OCI-LY1 (cell line): ENCODE measurements at regions not wholly inside any gene's neighbourhood (a gene's known extent, or its start where the extent isn't known, plus 50 kb on each side); places are given as distances from the start of the nearest gene placed in this dataset.

ENCODE experiments used
- H2AFZ ChIP-seq: fragments of 200-600 bp; sonication (generic), shearing (Covaris generic); 2 replicates; pipeline ENCODE4 v1.6.0; 2014; ENCODE audit warnings: antibody characterized with exemption, mild to moderate bottlenecking, low read length
- H3F3A ChIP-seq: fragments of 200-600 bp; sonication (generic), shearing (Covaris generic); 2 replicates; pipeline ENCODE4 v1.6.0; 2014; ENCODE audit warnings: mild to moderate bottlenecking, antibody characterized with exemption, low read length, moderate library complexity; ENCODE audit not compliant: insufficient read depth
- H3K27ac ChIP-seq: fragments of 200-600 bp; sonication (generic); 2 replicates; pipeline ENCODE4 v1.5.1; 2014; ENCODE audit warnings: low read length, mixed run types, mild to moderate bottlenecking, low read depth; ENCODE audit not compliant: poor library complexity, severe bottlenecking
- H3K27me3 ChIP-seq: fragments of 200-600 bp; sonication (generic); 2 replicates; pipeline ENCODE4 v1.6.0; 2014; ENCODE audit warnings: antibody characterized with exemption, mild to moderate bottlenecking, low read length, moderate library complexity; ENCODE audit not compliant: insufficient read depth
- H3K36me3 ChIP-seq: fragments of 200-600 bp; sonication (generic); 2 replicates; pipeline ENCODE4 v1.6.1; 2014; ENCODE audit warnings: mild to moderate bottlenecking, antibody characterized with exemption, low read length, moderate library complexity, mixed read lengths; ENCODE audit not compliant: insufficient read depth
- H3K4me1 ChIP-seq: fragments of 200-600 bp; sonication (generic); 2 replicates; pipeline ENCODE4 v1.5.1; 2014; ENCODE audit warnings: mild to moderate bottlenecking, low read length, moderate library complexity; ENCODE audit not compliant: insufficient read depth, severe bottlenecking
- H3K4me2 ChIP-seq: fragments of 200-600 bp; sonication (generic), shearing (Covaris generic); 2 replicates; pipeline ENCODE4 v1.6.1; 2014; ENCODE audit warnings: low read length
- H3K4me3 ChIP-seq: fragments of 200-600 bp; sonication (generic); 2 replicates; pipeline ENCODE4 v1.5.1; 2014; ENCODE audit warnings: low read length, low read depth, mild to moderate bottlenecking, mixed read lengths; ENCODE audit not compliant: poor library complexity, severe bottlenecking
- H3K79me2 ChIP-seq: fragments of 200-600 bp; shearing (Covaris generic); 2 replicates; pipeline ENCODE4 v1.6.1; 2016; ENCODE audit warnings: mixed run types, low read length, mixed read lengths; ENCODE audit not compliant: insufficient read depth
- H3K9ac ChIP-seq: fragments of 200-600 bp; sonication (generic), shearing (Covaris generic); 2 replicates; pipeline ENCODE4 v1.6.1; 2014; ENCODE audit warnings: mild to moderate bottlenecking, low read length, mixed read lengths
- H3K9me2 ChIP-seq: fragments of 200-600 bp; sonication (generic), shearing (Covaris generic); 2 replicates; pipeline ENCODE4 v1.6.1; 2014; ENCODE audit warnings: low read depth, mild to moderate bottlenecking, low read length, mixed read lengths
- H3K9me3 ChIP-seq: fragments of 200-600 bp; shearing (Covaris generic); 2 replicates; pipeline ENCODE4 v1.6.1; 2014; ENCODE audit warnings: low read length, mixed read lengths
- H4K20me1 ChIP-seq: fragments of 200-600 bp; sonication (generic), shearing (Covaris generic); 2 replicates; pipeline ENCODE4 v1.6.0; 2016; ENCODE audit warnings: mild to moderate bottlenecking, low read length; ENCODE audit not compliant: insufficient read depth
- EZH2 ChIP-seq: fragments of 200-600 bp; sonication (generic), shearing (Covaris generic); IDR thresholded peaks from 2 replicates; pipeline ENCODE4 v1.8.0; 2017; ENCODE audit warnings: borderline replicate concordance, mixed run types, mild to moderate bottlenecking, antibody characterized with exemption, low read length, moderate library complexity, mixed read lengths
- TF ChIP-seq, protein P1 (sequence below): fragments of 200-600 bp; sonication (generic), shearing (Covaris generic); IDR thresholded peaks from 2 replicates; pipeline ENCODE4 v1.5.1; 2017; ENCODE audit warnings: mild to moderate bottlenecking, antibody characterized with exemption, low read length, moderate library complexity, mixed read lengths

DNA sequence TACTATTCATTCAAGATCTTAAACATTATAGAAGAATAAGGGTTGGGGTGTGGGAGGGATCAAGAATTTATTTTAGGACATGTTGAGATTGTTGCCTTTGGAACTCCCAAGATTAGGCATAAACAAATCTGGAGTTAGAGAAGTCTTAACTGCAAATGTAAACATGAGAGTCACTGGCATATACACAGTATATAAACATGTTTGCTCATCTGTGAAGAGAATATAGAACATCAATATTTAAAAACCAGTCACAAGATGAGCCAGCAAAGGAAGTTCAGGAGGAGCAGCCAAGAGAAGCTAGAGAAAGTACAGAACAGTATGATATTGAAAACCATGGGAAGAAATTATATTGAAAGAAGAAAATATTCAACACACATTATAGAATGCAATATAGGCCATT, 638.6 kb upstream of the SLC39A10 start:
- H3K27me3 ChIP-seq, result no peaks in the 10 kb centered on the region
- no peak overlapping the region for H3K4me3 ChIP-seq
- H3K9me3 ChIP-seq, result no peaks in the 10 kb centered on the region
- no peaks in the 10 kb centered on the region for H3F3A ChIP-seq
- no peak overlapping the region for H3K9ac ChIP-seq
- no peaks in the 10 kb centered on the region for H4K20me1 ChIP-seq
- no peak overlapping the region for H3K27ac ChIP-seq
- no peak overlapping the region for H3K4me2 ChIP-seq
- TF ChIP-seq, protein P1, sequence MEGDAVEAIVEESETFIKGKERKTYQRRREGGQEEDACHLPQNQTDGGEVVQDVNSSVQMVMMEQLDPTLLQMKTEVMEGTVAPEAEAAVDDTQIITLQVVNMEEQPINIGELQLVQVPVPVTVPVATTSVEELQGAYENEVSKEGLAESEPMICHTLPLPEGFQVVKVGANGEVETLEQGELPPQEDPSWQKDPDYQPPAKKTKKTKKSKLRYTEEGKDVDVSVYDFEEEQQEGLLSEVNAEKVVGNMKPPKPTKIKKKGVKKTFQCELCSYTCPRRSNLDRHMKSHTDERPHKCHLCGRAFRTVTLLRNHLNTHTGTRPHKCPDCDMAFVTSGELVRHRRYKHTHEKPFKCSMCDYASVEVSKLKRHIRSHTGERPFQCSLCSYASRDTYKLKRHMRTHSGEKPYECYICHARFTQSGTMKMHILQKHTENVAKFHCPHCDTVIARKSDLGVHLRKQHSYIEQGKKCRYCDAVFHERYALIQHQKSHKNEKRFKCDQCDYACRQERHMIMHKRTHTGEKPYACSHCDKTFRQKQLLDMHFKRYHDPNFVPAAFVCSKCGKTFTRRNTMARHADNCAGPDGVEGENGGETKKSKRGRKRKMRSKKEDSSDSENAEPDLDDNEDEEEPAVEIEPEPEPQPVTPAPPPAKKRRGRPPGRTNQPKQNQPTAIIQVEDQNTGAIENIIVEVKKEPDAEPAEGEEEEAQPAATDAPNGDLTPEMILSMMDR, result no peak
- no peak for TF ChIP-seq EZH2
- H3K36me3 ChIP-seq, result no peaks in the 10 kb centered on the region
- no peaks in the 10 kb centered on the region for H3K4me1 ChIP-seq
- H2AFZ ChIP-seq, result no peak overlapping the region
- H3K79me2 ChIP-seq, result no peaks in the 10 kb centered on the region
- H3K9me2 ChIP-seq, result no peaks in the 10 kb centered on the region

GRCh38 chr2:195017890-195018289, 639.1 kb upstream of the SLC39A10 start:
- Histone ChIP-seq H3K4me3 (no peak overlapping the region), H2AFZ (no peak overlapping the region), H3K79me2 (no peaks in the 10 kb centered on the region), H3K27ac (no peak overlapping the region), H3K9me3 (no peaks in the 10 kb centered on the region), H3K9me2 (no peaks in the 10 kb centered on the region), H3K9ac (no peak overlapping the region), H3K36me3 (no peaks in the 10 kb centered on the region), H4K20me1 (no peaks in the 10 kb centered on the region), H3F3A (no peaks in the 10 kb centered on the region), H3K4me1 (no peaks in the 10 kb centered on the region), H3K4me2 (no peak overlapping the region), H3K27me3 (no peaks in the 10 kb centered on the region)
- TF ChIP-seq, protein P1, result no peak
- TF ChIP-seq EZH2, result no peak

GRCh38 chr2:195016841-195017240, 640.2 kb upstream of the SLC39A10 start:
- no peaks in the 10 kb centered on the region for H3K27me3 ChIP-seq
- no peaks in the 10 kb centered on the region for H4K20me1 ChIP-seq
- no peak overlapping the region for H3K4me2 ChIP-seq
- H3K9me3 ChIP-seq, result no peaks in the 10 kb centered on the region
- no peak overlapping the region for H3K27ac ChIP-seq
- H3K9ac ChIP-seq, result no peak overlapping the region
- no peaks in the 10 kb centered on the region for H3K79me2 ChIP-seq
- H3F3A ChIP-seq, result no peaks in the 10 kb centered on the region
- no peak overlapping the region for H2AFZ ChIP-seq
- H3K36me3 ChIP-seq, result no peaks in the 10 kb centered on the region
- TF ChIP-seq EZH2, result no peak
- TF ChIP-seq, protein P1, result no peak
- no peaks in the 10 kb centered on the region for H3K4me1 ChIP-seq
- H3K9me2 ChIP-seq, result no peaks in the 10 kb centered on the region
- no peak overlapping the region for H3K4me3 ChIP-seq
